HG02763 (cell line): ENCODE measurements at regions not wholly inside any gene's neighbourhood (a gene's known extent, or its start where the extent isn't known, plus 50 kb on each side); places are given as distances from the start of the nearest gene placed in this dataset.
"Not testable (repeated sequence)": the region's sequence is repeated elsewhere in the genome, so short reads cannot be mapped to it uniquely, and the experiment has no call there.

Source experiments
- ATAC-seq: cut with Tn5 transposase; IDR thresholded peaks from one replicate; pipeline ENCODE4 v1.9.1; 2021; ENCODE audit warnings: mild to moderate bottlenecking, moderate library complexity; ENCODE audit not compliant: unreplicated experiment

DNA sequence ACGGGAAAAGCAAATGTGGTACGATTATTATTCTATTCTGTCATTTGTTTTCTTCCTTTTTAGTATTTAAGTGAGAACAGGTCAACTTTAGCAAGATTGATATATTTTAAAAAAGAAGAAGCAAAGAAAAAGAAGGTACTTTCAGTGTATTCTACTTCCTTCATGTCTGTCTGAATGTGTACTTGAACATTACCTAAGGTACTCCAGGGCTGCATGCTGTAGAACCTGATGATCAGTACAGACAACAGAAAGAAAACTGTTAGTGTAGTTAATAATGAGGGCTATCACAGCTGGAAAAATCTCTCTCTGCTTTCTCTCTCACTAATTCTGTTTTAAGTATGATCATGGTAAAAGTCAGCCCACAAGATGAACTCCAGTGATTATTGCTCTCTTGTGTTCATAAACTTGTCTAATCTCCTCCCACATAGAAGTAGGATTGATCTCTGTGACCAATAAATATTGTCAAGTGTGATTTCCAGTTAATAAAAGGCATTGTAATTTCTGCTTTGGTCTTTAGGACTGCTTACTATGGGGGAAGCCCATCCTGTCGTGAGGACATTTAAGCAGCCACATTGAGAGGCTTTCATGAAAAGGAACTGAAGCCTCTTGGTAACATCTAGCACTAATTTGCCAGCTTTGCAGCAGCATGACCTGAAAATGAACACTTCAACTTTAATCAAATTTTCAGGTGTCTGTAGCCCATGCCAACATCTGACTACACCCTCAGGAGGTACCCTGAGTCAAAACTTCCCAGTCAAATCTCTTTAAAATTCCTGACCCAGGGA lies 864.0 kb upstream of the ACO1 start:
- peak; percentile 54 for ATAC-seq

DNA sequence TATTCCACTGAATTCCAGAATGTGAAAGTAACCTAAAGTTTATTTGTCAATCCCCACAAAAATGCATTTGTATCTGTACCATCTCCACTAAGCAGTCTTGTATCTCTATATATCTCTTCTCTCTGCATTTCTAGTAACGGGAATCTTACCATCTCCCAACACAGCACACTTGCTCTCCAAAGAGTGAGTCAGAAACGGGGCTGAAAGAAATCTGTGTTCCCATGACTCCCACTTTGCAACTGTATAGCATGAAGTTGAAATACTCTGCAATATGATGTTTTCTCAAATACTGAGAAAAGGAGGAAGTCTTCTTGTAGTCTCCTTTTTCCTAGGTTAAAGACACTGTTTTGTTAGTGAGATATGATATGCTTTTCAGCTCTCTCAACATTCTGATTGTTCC lies 848.8 kb upstream of the ACO1 start:
- ATAC-seq = no peak

DNA sequence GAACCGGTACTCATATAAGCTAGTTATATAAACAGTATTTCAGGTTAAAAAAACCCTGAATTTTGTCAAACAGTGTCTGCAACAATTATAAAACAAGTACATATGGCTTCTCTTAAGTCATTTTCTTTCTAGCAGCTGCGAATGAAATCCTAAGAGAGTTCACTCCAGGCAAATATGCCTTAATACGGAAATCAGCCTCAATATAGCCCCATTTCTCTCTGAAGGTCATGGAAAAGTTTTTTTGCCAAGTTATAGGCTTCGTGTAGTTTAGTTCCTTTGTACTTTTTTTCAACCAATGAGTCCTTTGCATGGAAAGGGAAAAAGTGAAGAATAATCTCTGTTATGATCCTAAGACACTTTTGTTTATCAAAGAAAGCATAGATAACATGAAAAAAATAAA lies 848.0 kb upstream of the ACO1 start:
- ATAC-seq = no peak

DNA sequence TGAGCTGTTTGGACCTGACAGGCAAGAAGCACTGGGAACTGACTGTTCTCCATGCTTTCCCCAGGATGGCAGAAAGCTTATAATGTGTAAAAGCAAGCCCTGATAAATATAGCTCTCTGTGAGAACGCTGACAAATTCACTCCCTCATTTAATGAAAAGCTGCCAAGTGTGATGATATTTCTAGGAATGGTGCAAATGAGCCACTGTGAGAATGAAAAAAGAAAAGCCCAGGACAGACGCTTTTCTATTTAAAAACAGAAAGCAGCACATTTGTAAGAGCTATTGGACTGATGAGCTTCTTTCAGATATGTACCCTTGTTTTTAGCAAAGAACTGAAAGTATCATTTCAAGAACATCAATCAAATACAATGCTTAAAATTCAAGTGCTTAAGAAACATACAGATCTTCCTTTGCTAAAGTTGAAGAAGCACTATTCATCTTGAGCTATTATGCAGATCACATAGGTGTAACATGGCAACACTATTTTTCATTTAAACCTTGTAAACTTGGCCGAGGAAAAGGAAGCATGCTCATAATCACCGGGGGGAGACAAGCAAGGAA lies 842.6 kb upstream of the ACO1 start:
- no peak for ATAC-seq

DNA sequence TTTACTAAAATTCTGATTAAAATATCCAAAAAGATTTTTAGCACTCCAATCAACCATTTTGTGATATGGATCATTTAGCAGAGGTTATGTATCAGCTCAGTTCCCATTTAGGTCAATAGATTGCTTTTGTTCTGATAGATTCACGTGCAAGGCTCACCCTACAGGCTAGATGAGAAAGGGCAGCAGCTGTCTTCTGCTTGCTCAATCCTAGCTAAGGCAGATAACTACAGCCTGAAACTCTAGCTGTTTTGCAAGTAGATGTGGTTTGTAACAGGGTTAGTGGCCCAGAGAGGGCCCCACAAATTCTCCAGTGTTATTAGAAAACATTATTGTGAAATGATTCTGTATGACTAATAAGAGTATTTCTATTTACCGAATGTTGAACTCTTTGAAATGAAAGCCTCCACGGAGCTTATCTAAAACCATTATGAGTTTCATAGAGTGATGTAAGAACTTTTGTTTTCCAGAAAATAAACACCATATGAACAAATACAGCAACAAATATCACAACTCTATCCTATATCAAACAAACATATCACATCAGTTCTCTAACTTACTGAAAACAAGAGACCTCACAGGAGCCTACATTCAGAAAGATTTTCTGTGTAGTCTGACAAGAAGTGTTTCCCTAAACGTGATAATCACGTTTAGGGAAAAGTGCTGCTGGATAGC lies 841.9 kb upstream of the ACO1 start:
- ATAC-seq = peak; percentile 99

DNA sequence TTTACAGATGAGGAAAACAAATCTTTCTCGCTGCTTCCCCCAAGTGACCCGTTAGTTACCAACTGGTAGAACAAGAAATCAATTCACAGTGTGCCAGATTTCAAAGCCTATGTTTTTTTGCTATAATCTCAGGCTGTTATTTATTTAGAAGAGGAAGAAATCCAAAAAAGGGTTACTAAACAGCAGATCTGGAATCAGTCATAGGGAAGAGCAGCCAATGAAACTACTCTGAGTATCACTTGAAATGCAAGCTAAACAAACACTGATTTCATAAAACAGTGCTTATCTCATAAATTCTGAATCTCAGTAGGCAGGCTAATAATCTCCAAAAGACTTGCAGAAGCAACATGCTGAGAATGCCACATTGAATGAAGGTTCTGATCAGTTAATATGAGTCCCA lies 829.5 kb upstream of the ACO1 start:
- no peak for ATAC-seq

DNA sequence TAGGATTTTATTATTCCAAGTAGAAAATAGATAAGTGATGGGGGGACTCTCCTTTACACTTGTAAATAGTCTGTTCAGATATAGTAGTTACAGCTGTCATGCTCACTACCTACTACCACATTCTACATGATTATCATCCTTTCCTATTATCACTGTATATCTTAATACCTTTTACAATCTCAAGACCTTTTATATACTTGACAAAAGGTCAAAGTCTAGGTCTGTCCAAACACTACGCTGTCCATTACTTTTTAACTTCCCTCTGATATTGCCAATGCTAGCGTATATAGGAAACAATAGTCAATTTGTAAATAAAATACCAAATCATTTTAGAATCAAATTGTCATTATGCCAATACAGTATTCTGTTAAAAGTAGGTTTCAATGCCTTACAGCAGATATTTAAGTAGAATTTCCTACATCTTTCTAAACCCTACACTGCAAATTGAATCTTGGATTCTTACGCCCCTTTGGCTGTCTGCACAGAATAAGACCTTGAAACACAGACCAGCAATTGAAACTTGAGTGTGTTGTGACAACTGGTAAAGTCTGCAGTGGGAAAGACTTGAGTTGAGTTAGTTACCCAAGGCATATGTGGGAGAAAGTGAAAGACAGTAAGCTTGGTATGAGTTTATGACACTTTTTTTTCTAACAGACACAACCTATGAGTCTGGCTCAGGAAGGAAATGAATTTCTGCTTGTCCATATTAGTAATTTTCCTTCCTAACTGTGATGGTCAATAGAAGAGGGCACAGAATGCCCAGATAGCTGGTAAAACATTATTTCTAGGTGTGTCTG lies 827.6 kb upstream of the ACO1 start:
- no peak for ATAC-seq

DNA sequence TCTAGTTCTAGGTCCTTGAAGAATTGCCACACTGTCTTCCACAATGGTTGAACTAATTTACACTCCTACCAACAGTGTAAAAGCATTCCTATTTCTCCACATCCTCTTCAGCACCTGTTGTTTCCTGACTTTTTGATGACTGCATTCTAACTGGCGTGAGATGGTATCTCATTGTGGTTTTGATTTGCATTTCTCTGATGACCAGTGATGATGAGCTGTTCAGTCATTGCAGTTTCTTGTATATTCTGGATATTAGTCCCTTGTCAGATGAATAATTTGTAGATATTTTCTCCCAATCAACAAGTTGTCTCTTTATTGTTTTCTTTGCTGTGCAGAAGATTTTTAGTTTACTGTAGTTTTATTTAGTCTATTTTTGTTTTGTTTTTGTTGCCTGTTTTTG lies 812.3 kb upstream of the ACO1 start:
- not testable (repeated sequence) for ATAC-seq

DNA sequence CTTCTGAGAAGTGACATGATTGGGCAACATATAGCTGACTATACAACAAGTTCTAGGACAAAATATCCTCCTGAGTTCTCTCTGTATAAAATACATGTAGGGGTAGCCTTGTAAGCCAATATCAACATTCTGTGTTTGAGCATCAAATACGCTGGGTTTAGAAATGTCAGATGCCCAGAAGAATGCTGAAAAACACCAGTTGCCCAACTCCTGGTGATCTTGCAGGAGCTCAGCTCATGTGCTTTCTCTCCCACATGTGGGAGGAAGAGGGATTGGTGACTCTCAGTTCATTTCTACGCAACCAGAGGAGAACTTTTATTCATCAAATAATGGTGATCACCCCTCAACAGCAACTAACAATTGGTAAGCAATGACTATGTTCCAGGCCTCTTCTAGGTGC lies 810.9 kb upstream of the ACO1 start:
- ATAC-seq = no peak

DNA sequence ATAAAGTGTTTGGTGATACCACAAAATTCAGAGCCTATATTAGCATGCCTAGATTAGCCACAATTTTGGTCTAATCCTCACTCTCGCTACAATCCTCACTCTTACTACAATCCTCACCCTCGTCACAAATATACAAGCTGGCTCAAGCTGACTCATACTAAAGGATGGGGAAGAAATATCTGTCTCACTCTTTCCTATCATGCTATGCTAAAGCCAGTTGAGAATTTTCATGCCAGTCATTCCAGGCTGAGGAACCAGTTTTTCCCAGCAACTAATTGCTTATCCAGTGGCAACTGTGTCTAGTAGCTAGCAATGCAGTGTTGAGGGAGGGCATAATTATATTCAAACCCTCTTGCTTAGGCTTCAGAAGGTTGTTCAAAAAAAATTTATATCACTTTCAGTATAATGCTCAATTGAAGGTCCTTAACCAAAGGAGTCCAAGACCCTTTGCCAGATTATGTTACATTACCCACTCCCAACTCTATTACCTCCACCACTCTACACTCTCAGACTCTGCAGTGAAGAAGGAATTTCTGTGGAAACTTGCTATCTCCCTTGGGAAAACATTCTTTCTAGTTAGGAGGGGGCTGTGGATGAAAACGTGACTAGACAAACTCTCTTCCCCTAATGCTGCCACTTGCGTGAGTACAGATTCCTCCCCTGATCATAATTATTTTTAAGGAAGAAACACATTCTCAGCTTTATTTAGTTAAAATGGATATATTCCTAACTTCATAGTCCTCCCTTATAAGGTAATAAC lies 810.3 kb upstream of the ACO1 start:
- ATAC-seq = no peak

DNA sequence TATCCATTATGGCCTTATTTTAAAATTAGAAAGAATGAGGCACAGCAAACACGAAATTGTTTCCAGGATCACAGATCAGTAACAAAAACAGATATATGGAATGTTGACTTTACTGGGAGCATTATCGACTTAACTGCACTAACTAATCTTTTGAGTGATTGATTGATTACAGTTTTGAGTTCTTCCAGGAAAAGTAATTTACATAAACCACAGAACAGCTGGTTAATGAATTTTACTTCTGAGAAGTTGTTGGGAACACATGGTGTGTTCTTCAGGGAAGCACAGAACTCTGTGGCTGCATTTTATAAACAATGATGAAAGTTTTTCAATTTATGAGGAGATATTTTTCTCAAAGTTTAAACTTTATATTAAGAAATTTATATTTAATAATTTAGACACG lies 802.4 kb upstream of the ACO1 start:
- no peak for ATAC-seq

DNA sequence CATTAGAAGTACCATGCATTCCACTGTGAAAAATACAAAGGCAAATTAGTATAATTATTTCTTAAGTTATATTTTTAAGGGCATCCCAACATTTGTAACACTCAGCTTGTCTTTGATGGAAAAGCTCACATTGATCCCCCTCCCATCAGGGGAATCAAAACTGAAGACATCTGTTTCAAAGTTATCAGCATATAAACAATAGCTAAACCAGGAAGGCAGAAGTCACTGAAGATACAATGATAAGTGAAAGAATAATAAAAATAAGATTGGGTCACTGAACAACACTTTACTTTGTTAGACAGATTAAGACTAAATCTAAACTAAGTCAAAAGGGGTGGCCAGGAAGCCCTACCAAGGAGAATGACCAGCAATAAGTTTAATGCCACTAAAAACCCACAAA lies 801.9 kb upstream of the ACO1 start:
- ATAC-seq = no peak

DNA sequence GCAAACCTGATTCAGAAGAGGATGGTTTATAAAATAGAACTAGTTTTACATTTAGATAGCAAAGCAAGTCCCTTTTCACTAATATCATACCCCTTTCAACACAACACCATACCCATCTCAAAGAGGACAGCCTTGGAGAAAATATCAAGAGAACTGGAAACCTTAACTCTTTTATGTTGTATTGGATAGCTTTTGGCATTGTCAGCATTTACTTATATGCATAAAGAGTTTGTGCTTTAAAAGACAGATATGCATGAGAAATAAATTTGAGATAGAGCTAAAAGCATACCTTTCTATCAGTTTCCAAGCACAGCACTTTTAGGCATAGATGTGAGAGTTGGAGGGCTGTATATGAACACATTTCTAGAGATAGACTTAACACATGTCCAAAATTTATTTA lies 799.3 kb upstream of the ACO1 start:
- no peak for ATAC-seq

DNA sequence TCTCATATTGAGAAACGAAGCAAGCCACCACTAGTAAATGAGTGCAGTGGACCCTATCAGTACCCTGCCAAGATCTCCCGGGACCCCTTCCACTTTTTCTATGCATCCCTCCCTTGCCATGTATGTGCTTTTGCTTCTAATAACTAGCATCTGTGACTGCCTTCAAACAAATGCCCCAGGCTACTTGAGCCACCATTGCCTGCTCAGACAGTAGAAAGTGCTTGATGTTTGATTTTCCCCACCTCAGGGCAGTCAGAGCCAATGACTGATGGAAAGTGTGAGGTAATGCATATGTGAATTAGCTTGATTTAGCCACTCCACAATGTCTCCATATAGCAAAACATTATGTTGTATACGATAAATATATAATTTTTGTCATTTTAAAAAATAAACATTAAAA lies 797.3 kb upstream of the ACO1 start:
- ATAC-seq = no peak

DNA sequence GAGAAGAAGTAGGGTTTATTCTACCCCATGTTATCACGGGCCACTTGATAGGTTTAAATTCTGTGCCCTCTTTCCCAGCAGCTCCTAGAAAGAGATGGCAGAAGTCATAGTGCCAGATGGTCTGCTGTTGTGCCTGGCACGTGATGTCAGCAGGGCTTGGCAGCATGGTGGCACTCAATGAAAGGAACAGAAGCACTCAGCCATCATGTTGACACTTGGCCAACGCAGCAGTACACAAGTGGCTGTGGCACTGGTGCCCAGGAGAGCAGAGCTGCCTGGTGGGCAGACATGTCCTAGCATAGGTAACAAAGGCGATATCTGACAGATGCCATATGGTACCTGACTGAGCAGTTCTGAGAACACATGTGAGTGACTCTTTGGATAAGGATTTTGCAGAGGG lies 796.4 kb upstream of the ACO1 start:
- no peak for ATAC-seq

DNA sequence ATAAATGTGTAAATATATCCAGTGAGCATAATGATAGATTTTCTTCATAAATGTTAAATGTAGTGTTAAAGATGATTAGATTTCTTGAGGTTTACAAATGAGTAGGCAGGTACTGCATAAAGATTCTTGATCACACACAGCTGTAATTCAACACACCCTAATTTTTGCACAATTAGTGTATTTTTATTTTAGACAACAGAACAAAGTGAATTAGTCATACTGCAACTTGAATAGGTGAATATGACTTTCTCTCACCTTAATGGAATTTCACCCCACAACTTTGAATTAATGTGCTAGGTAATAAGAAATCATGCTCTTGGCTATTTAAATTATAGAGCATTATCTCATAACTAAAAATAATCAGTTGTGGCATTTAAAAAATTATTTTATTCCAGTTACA lies 795.7 kb upstream of the ACO1 start:
- ATAC-seq = no peak

DNA sequence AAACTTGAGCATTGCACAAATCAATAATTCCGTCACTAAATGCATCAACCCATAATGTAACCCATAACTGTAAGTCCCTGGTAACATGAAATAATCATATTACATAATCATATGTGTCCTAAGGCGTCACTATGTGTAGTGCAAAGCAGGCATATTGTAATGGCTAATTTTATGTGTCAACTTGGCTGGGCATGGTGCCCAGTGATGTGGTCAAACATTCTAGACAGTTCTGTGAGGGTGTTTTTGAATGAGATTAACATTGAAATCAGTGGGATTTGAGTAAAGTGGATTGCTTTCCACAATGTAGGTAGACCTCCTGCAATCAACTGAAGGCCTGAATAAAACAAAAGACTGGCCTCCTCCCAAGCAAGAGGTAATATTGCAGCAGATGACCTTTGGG lies 794.4 kb upstream of the ACO1 start:
- ATAC-seq = no peak

DNA sequence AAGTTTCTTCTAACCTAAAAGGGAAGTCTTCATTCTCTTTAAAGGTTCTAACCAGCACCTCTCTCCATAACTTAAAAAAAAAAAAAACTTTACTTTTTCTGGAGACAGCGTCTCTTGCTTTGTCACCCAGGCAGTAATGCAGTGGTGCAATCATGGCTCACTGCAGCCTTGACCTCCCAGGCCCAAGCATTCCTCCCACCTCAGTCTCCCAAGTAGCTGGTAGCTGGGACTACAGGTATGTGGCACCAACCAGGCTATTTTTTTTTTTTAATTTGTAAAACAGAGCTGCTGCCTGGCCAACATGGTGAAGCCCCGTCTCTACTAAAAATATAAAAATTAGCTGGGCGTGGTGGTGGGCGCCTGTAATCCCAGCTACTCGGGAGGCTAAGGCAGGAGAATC lies 787.4 kb upstream of the ACO1 start:
- ATAC-seq = not testable (repeated sequence)

DNA sequence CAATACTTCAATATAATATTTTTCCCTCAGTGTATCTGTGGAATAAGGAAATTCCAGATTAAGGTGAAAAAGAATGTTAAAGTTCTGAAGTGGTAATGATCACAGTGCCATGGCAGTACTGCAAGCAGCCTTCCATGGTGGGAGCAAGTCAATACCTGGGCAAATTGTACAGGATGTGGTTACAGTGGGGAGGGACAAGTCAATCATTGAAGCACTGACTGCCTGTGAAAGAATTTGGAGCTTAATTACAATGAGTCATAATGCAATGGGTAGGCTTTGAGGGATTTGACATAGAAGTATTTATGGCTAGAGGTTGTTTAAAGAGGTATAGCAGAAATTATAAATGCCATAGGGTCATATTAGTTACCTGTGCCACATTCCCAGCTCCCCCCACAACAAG lies 786.5 kb upstream of the ACO1 start:
- ATAC-seq = peak; percentile 60

DNA sequence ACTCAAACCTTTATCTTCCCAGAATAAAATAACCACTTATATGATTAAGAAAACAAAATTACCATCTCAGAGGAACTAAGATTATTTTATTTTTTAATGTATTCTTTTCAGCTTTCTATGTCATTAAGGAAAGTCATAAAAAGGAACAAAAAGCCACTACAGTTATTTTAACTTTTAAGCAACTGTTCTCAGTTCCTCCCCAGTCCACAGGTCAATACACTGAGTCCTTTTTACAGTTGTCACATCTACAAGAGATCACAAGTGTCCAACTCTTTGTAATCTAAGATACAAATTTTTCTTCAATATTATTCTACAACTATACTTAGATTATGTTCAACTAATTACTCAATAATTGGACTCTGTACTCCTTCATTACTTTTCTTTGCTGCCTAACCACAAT lies 782.8 kb upstream of the ACO1 start:
- no peak for ATAC-seq

DNA sequence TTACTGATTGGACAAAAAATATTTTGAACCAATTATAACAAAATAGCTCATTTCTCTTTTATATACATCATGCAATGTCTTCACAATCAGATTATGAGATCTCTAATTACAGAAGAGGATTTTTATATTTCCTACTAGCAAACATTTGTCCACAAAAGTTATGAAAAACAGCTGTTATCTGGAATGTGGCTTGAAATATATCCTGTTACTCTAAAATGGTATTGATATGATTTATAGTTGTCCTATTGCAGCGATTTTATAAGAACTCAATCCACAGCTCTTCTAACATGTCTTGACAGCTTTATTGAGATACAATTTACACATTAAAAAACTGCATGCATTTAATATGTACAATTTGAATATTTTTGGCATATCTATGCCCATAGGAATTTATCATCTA lies 779.9 kb upstream of the ACO1 start:
- ATAC-seq = no peak
